NB4 (cell line): ENCODE measurements at regions not wholly inside any gene's neighbourhood (a gene's known extent, or its start where the extent isn't known, plus 50 kb on each side); places are given as distances from the start of the nearest gene placed in this dataset.

Experiments
- DNase-seq: peaks from one replicate; pipeline ENCODE4 v3.0.0; 2010; ENCODE audit warnings: low read depth
- H3K4me3 ChIP-seq: one replicate; pipeline ENCODE4 v1.5.1; 2011; ENCODE audit warnings: mild to moderate bottlenecking, low read depth, low read length, moderate library complexity
- CTCF ChIP-seq: IDR thresholded peaks from one replicate; pipeline ENCODE4 v1.5.1; 2012; ENCODE audit warnings: low read depth, low read length
- MAX ChIP-seq: IDR thresholded peaks from 2 replicates; pipeline ENCODE4 v1.6.1; 2011; ENCODE audit warnings: low read depth, low read length
- MYC ChIP-seq: IDR thresholded peaks from 2 replicates; pipeline ENCODE4 v1.6.1; 2011; ENCODE audit warnings: low read depth, low read length
- POLR2A ChIP-seq: IDR thresholded peaks from 2 replicates; pipeline ENCODE4 v1.6.1; 2011; ENCODE audit warnings: mild to moderate bottlenecking; ENCODE audit not compliant: insufficient read length; ENCODE audit errors: extremely low read depth

- no peak overlapping the region for H3K4me3 ChIP-seq
- DNase-seq: no peak
- TF ChIP-seq MAX (no peak), MYC (no peak), POLR2A (no peak), CTCF (no peak)
These were observed 122.6 kb upstream of the FSTL4 start for GRCh38 chr5:133734916-133735315.

- TF ChIP-seq CTCF (no peak), POLR2A (no peak), MAX (no peak)
- H3K4me3 ChIP-seq: no peak overlapping the region
- no peak for DNase-seq
These were observed 120.2 kb upstream of the FSTL4 start for GRCh38 chr5:133732536-133732935.

GRCh38 chr5:133731951-133732350, 119.6 kb upstream of the FSTL4 start:
- DNase-seq: no peak
- H3K4me3 ChIP-seq: no peak overlapping the region
- no peak for TF ChIP-seq CTCF
- no peak for TF ChIP-seq MAX
- TF ChIP-seq MYC: no peak
- no peak for TF ChIP-seq POLR2A

- DNase-seq: no peak
- TF ChIP-seq MYC: no peak
- no peak for TF ChIP-seq POLR2A
- no peak for TF ChIP-seq MAX
- no peak for TF ChIP-seq CTCF
- H3K4me3 ChIP-seq: no peak overlapping the region
These were observed 118.5 kb upstream of the FSTL4 start for GRCh38 chr5:133730866-133731265.

GRCh38 chr5:133730346-133730745, 118.0 kb upstream of the FSTL4 start:
- DNase-seq: no peak
- no peak overlapping the region for H3K4me3 ChIP-seq
- TF ChIP-seq MYC: no peak
- no peak for TF ChIP-seq POLR2A
- TF ChIP-seq MAX: no peak
- TF ChIP-seq CTCF: no peak

- no peak for TF ChIP-seq MAX
- no peak for TF ChIP-seq MYC
- no peak for TF ChIP-seq CTCF
- TF ChIP-seq POLR2A: no peak
- DNase-seq: no peak
- no peak overlapping the region for H3K4me3 ChIP-seq
These were observed 117.5 kb upstream of the FSTL4 start for GRCh38 chr5:133729800-133730199.
